SK-N-MC (cell line): ENCODE measurements at regions not wholly inside any gene's neighbourhood (a gene's known extent, or its start where the extent isn't known, plus 50 kb on each side); places are given as distances from the start of the nearest gene placed in this dataset.

ENCODE experiments used
- EZH2 ChIP-seq: fragments of 200-600 bp; sonication (generic); IDR thresholded peaks from one replicate; pipeline ENCODE4 v1.6.1; 2017; ENCODE audit warnings: antibody characterized with exemption
- FOXP2 ChIP-seq: optimal IDR thresholded peaks from 2 replicates; pipeline ENCODE3; 2011; ENCODE audit warnings: mild to moderate bottlenecking, moderate library complexity; ENCODE audit not compliant: insufficient read depth; ENCODE audit errors: extremely low read length, control extremely low read depth
- POLR2AphosphoS5 ChIP-seq: IDR thresholded peaks from 2 replicates; pipeline ENCODE4 v1.6.1; 2012; ENCODE audit warnings: mild to moderate bottlenecking, low read depth, low read length, borderline replicate concordance

DNA sequence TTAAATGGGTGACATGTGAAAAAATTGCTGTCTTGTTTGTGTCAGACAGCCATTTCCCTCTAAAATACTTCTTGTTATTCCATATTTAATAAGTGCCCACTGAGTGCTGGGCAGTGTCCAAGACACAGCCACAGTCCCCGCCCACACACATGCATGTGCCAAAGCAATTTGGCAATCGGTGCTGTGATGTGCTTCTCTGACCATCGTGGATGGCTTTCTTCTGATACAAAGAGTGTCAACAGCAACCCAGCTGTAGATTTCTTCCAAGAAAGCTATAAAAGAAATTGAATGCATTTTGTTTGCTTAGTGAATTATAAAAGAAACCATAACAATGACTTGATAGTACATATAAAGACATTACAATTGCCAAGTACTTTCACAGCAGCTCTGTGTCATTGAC, 140.5 kb upstream of the ATXN1 start:
- TF ChIP-seq POLR2AphosphoS5: no peak
- no peak for TF ChIP-seq EZH2
- TF ChIP-seq FOXP2: no peak
